Endodermal cell (in vitro differentiated cells): ENCODE measurements at regions not wholly inside any gene's neighbourhood (a gene's known extent, or its start where the extent isn't known, plus 50 kb on each side); places are given as distances from the start of the nearest gene placed in this dataset.

Experiments used
- DNase-seq: peaks from one replicate; pipeline ENCODE4 v3.0.0-alpha.2; 2017
- H3K27ac ChIP-seq: 2 replicates; pipeline ENCODE4 v1.5.1; 2013; ENCODE audit warnings: mild to moderate bottlenecking, low read depth, low read length, moderate library complexity
- H3K27me3 ChIP-seq: 2 replicates; pipeline ENCODE4 v1.6.1; 2013; ENCODE audit warnings: mild to moderate bottlenecking, low read length, moderate library complexity; ENCODE audit not compliant: insufficient read depth, control insufficient read depth, poor library complexity, severe bottlenecking
- H3K36me3 ChIP-seq: 2 replicates; pipeline ENCODE4 v1.7.0; 2013; ENCODE audit warnings: mild to moderate bottlenecking, low read length, moderate library complexity; ENCODE audit not compliant: control insufficient read depth, insufficient read depth
- H3K4me1 ChIP-seq: one replicate; pipeline ENCODE4 v1.7.0; 2013; ENCODE audit warnings: low read length; ENCODE audit not compliant: control insufficient read depth, insufficient read depth
- H3K4me3 ChIP-seq: 2 replicates; pipeline ENCODE4 v1.5.1; 2013; ENCODE audit warnings: mild to moderate bottlenecking, low read length, moderate library complexity
- H3K9ac ChIP-seq: 2 replicates; pipeline ENCODE4 v1.6.1; 2013; ENCODE audit warnings: mild to moderate bottlenecking, low read length, moderate library complexity; ENCODE audit not compliant: poor library complexity, severe bottlenecking; ENCODE audit errors: extremely low read depth
- H3K9me3 ChIP-seq: 2 replicates; pipeline ENCODE4 v1.6.1; 2013; ENCODE audit warnings: mild to moderate bottlenecking, low read length, moderate library complexity; ENCODE audit not compliant: control insufficient read depth
- H3K27ac Mint-ChIP-seq: 2 replicates; pipeline ENCODE4 v1.8.0; 2020; ENCODE audit warnings: mixed read lengths
- H3K27me3 Mint-ChIP-seq: 2 replicates; pipeline ENCODE4 v1.8.0; 2021; ENCODE audit warnings: mild to moderate bottlenecking, mixed read lengths; ENCODE audit not compliant: insufficient read depth
- H3K36me3 Mint-ChIP-seq: 2 replicates; pipeline ENCODE4 v1.8.0; 2020; ENCODE audit warnings: low read depth, mixed read lengths
- H3K4me1 Mint-ChIP-seq: 2 replicates; pipeline ENCODE4 v1.8.0; 2020; ENCODE audit warnings: mixed read lengths
- H3K4me3 Mint-ChIP-seq: 2 replicates; pipeline ENCODE4 v1.8.0; 2020; ENCODE audit warnings: mild to moderate bottlenecking, moderate library complexity, mixed read lengths
- H3K9me3 Mint-ChIP-seq: 2 replicates; pipeline ENCODE4 v1.8.0; 2020; ENCODE audit warnings: mild to moderate bottlenecking, mixed read lengths
- CTCF ChIP-seq: fragments of 200-600 bp; sonication (generic); conservative IDR thresholded peaks from 2 replicates; pipeline ENCODE4 v1.5.0; 2021; ENCODE audit warnings: antibody characterized with exemption, mild to moderate bottlenecking
- WGBS, 2 experiments: methylation state at CpG; one replicate each; pipeline versions ENCODE4 v1.1.5 to v1.1.7; 2013; ENCODE audit warnings: missing lambda C conversion rate in 2 of 2, mixed read lengths in 1 of 2; ENCODE audit not compliant: insufficient coverage in 1 of 2, insufficient read length in 1 of 2; 5-methylcytosine and 5-hydroxymethylcytosine counted together

- Mint-ChIP-seq H3K9me3 (no peaks in the 10 kb centered on the region), H3K27me3 (peaks cover 16% of the 10 kb centered on the region), H3K4me3 (no peak overlapping the region), H3K27ac (no peak overlapping the region), H3K36me3 (no peaks in the 10 kb centered on the region), H3K4me1 (peaks cover 20% of the 10 kb centered on the region)
- TF ChIP-seq CTCF, result peak; percentile 98
- Histone ChIP-seq H3K27ac (no peak overlapping the region), H3K4me1 (peaks cover 5% of the 10 kb centered on the region), H3K36me3 (no peaks in the 10 kb centered on the region), H3K27me3 (no peaks in the 10 kb centered on the region), H3K9me3 (no peaks in the 10 kb centered on the region), H3K4me3 (no peak overlapping the region), H3K9ac (no peak overlapping the region)
- peak; percentile 93 for DNase-seq
- WGBS, 2 experiments, result 38 to 44% methylated on average over 9 to 16 of the region's 18 CpGs
Observed at GRCh38 chr10:83871187-83872081, 267.9 kb upstream of the GHITM start.

GRCh38 chr10:83880252-83880791 lies 259.0 kb upstream of the GHITM start:
- H3K36me3 ChIP-seq, result no peaks in the 10 kb centered on the region
- H3K9ac ChIP-seq, result no peak overlapping the region
- peaks cover 25% of the 10 kb centered on the region for H3K4me1 Mint-ChIP-seq
- H3K4me3 ChIP-seq, result no peak overlapping the region
- no peak overlapping the region for H3K27ac Mint-ChIP-seq
- H3K9me3 ChIP-seq, result no peaks in the 10 kb centered on the region
- no peaks in the 10 kb centered on the region for H3K36me3 Mint-ChIP-seq
- DNase-seq, result no peak
- H3K4me1 ChIP-seq, result peaks cover 9% of the 10 kb centered on the region
- WGBS, 2 experiments, result 94 to 100% methylated on average over 3 to 8 of the region's 8 CpGs
- H3K4me3 Mint-ChIP-seq, result no peak overlapping the region
- H3K27ac ChIP-seq, result no peak overlapping the region
- TF ChIP-seq CTCF, result no peak
- H3K27me3 Mint-ChIP-seq, result peaks cover 6% of the 10 kb centered on the region
- H3K9me3 Mint-ChIP-seq, result no peaks in the 10 kb centered on the region
- H3K27me3 ChIP-seq, result no peaks in the 10 kb centered on the region

GRCh38 chr10:83881661-83882060 lies 257.6 kb upstream of the GHITM start:
- H3K36me3 Mint-ChIP-seq, result no peaks in the 10 kb centered on the region
- Histone ChIP-seq H3K27me3 (no peaks in the 10 kb centered on the region), H3K36me3 (no peaks in the 10 kb centered on the region), H3K9ac (no peak overlapping the region), H3K27ac (no peak overlapping the region), H3K4me3 (no peak overlapping the region), H3K4me1 (peaks cover 9% of the 10 kb centered on the region), H3K9me3 (no peaks in the 10 kb centered on the region)
- peak overlapping the region; percentile 42 for H3K27ac Mint-ChIP-seq
- H3K4me1 Mint-ChIP-seq, result peaks cover 31% of the 10 kb centered on the region
- no peak for TF ChIP-seq CTCF
- H3K27me3 Mint-ChIP-seq, result no peaks in the 10 kb centered on the region
- peak overlapping the region; percentile 3 for H3K4me3 Mint-ChIP-seq
- 91 to 100% methylated on average over 1 of the region's 1 CpG for WGBS, 2 experiments
- no peaks in the 10 kb centered on the region for H3K9me3 Mint-ChIP-seq
- no peak for DNase-seq
